HG02973 (cell line): ENCODE measurements at regions not wholly inside any gene's neighbourhood (a gene's known extent, or its start where the extent isn't known, plus 50 kb on each side); places are given as distances from the start of the nearest gene placed in this dataset.
"Not testable (repeated sequence)": the region's sequence is repeated elsewhere in the genome, so short reads cannot be mapped to it uniquely, and the experiment has no call there.

Experiments used
- ATAC-seq: cut with Tn5 transposase; IDR thresholded peaks from one replicate; pipeline ENCODE4 v1.9.1; 2021; ENCODE audit warnings: moderate library complexity; ENCODE audit not compliant: unreplicated experiment

DNA sequence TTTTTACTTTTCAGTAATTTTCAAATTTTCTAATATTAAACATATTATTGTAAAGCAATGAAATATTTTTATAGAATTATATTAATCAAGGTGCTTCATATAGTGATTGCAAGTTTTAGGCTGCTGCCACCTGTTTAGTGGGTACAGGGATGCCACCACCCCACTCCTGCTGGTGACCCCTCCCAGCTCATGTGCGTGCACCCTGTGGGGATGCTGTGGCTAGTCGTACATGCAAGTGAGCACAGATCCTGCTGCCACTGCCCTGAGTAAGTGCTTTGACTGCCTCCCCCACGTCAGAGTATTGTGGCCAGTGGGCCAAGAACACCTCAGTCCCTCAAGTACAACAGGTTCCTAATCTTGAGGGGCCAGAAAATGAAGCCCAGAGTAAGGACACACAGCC is 320.1 kb upstream of the DDI1 start:
- no peak for ATAC-seq

- ATAC-seq = no peak
These were observed 309.2 kb upstream of the DDI1 start for GRCh38 chr11:103727262-103727661.

DNA sequence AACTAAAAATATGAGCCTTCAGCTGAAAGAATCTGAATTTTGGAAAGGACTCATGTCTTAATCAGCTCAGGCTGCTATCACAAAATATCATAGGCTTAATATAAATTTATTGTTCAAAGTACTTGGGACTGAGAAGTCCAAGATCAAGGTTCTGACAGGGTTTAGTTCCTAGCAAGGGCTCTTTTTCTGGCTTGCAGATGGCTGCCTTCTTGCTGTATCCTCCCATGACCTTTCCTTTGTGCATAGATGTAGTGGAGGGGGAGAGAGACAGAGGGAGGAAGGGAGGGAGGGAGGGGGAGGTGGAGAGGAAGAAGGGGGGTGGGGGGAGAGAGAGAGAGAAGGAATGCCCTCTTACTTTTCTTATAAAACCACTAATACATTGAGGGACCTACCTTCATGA is 306.8 kb upstream of the DDI1 start:
- ATAC-seq = no peak

- no peak for ATAC-seq
These were observed 306.1 kb upstream of the DDI1 start for GRCh38 chr11:103730131-103730940.

- no peak for ATAC-seq
These were observed 304.8 kb upstream of the DDI1 start for GRCh38 chr11:103731670-103732069.

- no peak for ATAC-seq
These were observed 302.6 kb upstream of the DDI1 start for GRCh38 chr11:103733889-103734288.

GRCh38 chr11:103735497-103736032 is 300.9 kb upstream of the DDI1 start:
- no peak for ATAC-seq

GRCh38 chr11:103736315-103737036 is 300.0 kb upstream of the DDI1 start:
- no peak for ATAC-seq

GRCh38 chr11:103737037-103737622 is 299.3 kb upstream of the DDI1 start:
- ATAC-seq = no peak

DNA sequence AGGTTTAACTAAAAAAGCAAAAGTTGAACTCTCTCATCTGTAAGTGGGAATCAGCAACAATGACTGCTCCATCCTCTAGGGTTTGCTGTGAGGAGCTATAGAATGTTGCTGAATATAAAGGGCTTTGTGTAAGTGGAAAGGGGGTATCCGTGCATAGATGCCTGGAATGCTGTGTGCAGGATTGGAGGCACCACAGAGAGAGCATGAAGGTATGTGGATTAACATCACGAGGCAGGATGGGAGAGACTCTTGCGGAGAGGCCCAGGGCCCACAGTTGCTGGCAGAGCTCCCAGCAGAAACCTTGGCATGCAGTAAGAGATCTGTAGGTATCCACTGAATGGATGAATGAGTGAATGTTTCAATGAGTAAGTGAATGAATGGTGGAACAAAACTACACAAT is 298.7 kb upstream of the DDI1 start:
- ATAC-seq = no peak

- ATAC-seq = not testable (repeated sequence)
These were observed 297.2 kb upstream of the DDI1 start for GRCh38 chr11:103739074-103739796.

DNA sequence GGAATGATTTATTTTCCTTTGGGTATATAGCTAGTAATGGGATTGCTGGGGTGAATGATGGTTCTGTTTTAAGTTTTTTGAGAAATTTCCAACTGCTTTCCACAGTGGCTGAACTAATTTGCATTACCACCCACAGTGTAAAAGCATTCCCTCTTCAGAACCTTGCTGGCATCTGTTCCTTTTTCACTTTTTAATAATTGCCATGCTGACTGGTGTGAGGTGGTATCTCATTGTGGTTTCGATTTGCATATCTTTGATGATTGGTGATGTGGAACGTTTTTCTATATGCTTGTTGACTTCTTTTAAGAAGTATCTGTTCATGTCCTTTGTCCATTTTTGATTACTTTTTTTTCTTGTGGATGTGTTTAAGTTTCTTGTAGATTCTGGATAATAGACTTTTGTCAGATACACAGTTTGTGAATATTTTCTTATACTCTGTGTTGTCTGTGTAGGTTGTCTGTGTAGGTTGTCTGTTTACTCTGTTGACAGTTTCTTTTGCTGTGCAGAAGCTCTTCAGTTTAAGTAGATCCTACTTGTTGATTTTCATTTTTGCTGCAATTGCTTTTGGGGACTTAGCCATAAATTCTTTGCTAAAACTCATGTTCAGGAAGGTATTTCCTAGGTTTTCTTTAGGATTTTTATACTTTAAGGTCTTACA is 291.8 kb upstream of the DDI1 start:
- no peak for ATAC-seq

GRCh38 chr11:103749158-103749557 is 287.3 kb upstream of the DDI1 start:
- ATAC-seq = no peak

GRCh38 chr11:103768816-103769215 is 267.6 kb upstream of the DDI1 start:
- no peak for ATAC-seq

DNA sequence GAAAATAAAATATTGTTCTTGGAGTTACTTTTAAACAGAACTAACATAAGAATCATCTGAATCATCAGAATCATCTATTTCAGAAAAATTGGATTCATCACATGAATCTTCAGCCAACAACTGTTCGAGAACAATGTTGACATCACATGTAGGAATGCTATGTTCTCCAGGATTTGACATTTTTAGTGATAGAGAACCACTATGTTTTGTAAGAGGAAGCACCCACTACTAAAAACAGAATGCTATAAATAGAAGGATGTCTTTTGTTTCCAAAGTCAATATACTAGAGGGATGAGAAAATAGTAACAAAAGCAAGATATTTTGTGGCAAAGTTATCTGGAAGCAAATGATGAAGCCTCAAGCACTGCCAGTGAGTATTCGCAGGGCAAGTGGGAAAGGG is 263.4 kb upstream of the DDI1 start:
- no peak for ATAC-seq

DNA sequence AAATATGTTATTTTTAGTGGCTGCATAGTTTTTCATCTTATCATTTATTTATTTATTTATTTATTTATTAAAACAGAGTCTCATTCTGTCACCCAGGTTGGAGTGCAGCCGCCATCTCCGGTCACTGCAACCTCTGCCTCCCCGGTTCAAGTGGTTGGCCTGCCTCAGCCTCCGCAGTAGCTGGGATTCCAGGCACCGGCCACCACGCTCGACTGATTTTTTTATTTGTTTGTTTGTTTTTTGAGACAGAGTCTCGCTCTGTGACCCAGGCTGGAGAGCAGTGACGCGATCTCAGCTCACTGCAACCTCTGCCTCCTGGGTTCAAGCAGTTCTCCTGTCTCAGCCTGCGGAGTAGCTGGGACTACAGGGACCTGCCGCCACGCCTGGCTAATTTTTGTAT is 262.9 kb upstream of the DDI1 start:
- ATAC-seq = no peak

DNA sequence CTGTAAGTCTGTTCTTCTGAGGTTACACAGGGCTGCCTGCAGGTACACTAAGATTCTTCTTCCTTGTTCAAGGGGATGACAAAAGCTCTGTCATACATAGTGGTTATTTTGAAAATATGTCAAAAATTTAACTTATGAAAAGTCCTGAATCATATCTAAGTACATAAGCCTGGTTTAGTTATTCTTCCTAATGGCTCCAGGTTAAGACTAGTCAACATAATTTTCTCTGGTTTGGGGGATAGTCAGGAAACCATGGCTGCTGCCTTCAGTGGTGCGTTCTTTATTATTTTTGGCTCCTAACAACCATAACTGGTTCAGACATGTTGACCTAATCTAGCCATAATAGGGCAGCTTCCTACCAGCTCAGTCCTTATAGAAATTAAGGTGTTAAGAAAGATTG is 257.4 kb upstream of the DDI1 start:
- ATAC-seq = no peak

GRCh38 chr11:103789952-103790351 is 246.5 kb upstream of the DDI1 start:
- ATAC-seq = no peak

- ATAC-seq = no peak
These were observed 243.4 kb upstream of the DDI1 start for GRCh38 chr11:103792981-103793468.

DNA sequence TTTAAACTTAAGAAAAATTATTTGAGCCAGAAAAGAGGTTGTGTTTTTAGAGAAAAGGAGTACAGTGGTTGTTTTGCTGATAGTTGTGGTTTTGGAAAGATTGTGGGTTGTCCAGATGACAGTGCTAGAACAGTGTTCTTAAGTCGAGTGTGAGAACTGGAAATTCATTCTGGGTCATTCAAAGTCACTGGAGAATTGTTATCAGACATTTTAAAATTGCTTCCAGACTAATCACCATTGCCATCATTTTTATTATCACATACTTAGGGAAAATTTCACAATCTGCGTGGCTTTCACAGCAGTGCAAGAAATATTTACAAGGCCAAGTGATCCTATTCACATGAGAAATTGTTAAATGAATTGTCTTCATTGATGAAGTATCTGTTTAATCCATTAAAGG is 242.2 kb upstream of the DDI1 start:
- no peak for ATAC-seq
